WTC11 (cell line): ENCODE measurements at regions not wholly inside any gene's neighbourhood (a gene's known extent, or its start where the extent isn't known, plus 50 kb on each side); places are given as distances from the start of the nearest gene placed in this dataset.

Experiments
- CREB1 ChIP-seq: sonication (generic); formaldehyde crosslinking; IDR thresholded peaks from 2 replicates; pipeline ENCODE4 v1.8.0; 2023; ENCODE audit warnings: mild to moderate bottlenecking, missing genetic modification reagents
- CTCF ChIP-seq: fragments of 200-600 bp; IDR thresholded peaks from 2 replicates; pipeline ENCODE4 v1.8.0; 2022; ENCODE audit warnings: antibody characterized with exemption
- E2F1 ChIP-seq: sonication (generic); formaldehyde crosslinking; IDR thresholded peaks from 2 replicates; pipeline ENCODE4 v1.8.0; 2022; ENCODE audit warnings: mild to moderate bottlenecking, missing genetic modification reagents
- ELF4 ChIP-seq: sonication (generic); formaldehyde crosslinking; IDR thresholded peaks from 2 replicates; pipeline ENCODE4 v1.8.1; 2022; ENCODE audit warnings: low read depth, mild to moderate bottlenecking, moderate library complexity, missing genetic modification reagents
- ESRRA ChIP-seq: sonication (generic); formaldehyde crosslinking; IDR thresholded peaks from 2 replicates; pipeline ENCODE4 v1.8.1; 2022; ENCODE audit warnings: mild to moderate bottlenecking, missing genetic modification reagents, borderline replicate concordance
- ETV6 ChIP-seq: sonication (generic); formaldehyde crosslinking; IDR thresholded peaks from 2 replicates; pipeline ENCODE4 v1.8.1; 2022; ENCODE audit warnings: mild to moderate bottlenecking, missing genetic modification reagents
- FOXP1 ChIP-seq: sonication (generic); formaldehyde crosslinking; IDR thresholded peaks from 2 replicates; pipeline ENCODE4 v1.8.0; 2022; ENCODE audit warnings: missing genetic modification reagents, mild to moderate bottlenecking, moderate library complexity, borderline replicate concordance
- JUN ChIP-seq: sonication (generic); formaldehyde crosslinking; IDR thresholded peaks from 2 replicates; pipeline ENCODE4 v1.8.0; 2023; ENCODE audit warnings: mild to moderate bottlenecking, missing genetic modification reagents
- MAX ChIP-seq: sonication (generic); formaldehyde crosslinking; IDR thresholded peaks from 2 replicates; pipeline ENCODE4 v1.8.0; 2022; ENCODE audit warnings: mild to moderate bottlenecking, missing genetic modification reagents
- MLX ChIP-seq: sonication (generic); formaldehyde crosslinking; IDR thresholded peaks from 2 replicates; pipeline ENCODE4 v1.8.1; 2023; ENCODE audit warnings: mild to moderate bottlenecking, missing genetic modification reagents, moderate library complexity
- PRDM15 ChIP-seq: sonication (generic); formaldehyde crosslinking; IDR thresholded peaks from 2 replicates; pipeline ENCODE4 v1.8.0; 2022; ENCODE audit warnings: missing genetic modification reagents
- ZNF423 ChIP-seq: fragments of 250-450 bp; sonication (Bioruptor Pico); IDR thresholded peaks from 2 replicates; pipeline ENCODE4 v2.1.2; 2022; ENCODE audit warnings: mild to moderate bottlenecking, moderate library complexity

- TF ChIP-seq CTCF (no peak), PRDM15 (CRISPR knock-in tag) (no peak), ESRRA (CRISPR knock-in tag) (no peak), E2F1 (CRISPR knock-in tag) (no peak), FOXP1 (CRISPR knock-in tag) (no peak), ZNF423 (CRISPR knock-in tag) (no peak), CREB1 (no peak), ELF4 (CRISPR knock-in tag) (no peak), MAX (CRISPR knock-in tag) (no peak), MLX (CRISPR knock-in tag) (no peak), ETV6 (CRISPR knock-in tag) (no peak), JUN (CRISPR knock-in tag) (no peak)
Measured at GRCh38 chr20:60820149-60820548, 431.9 kb upstream of the CDH4 start.
